ENCODE measurements at regions not wholly inside any gene's neighbourhood (a gene's known extent, or its start where the extent isn't known, plus 50 kb on each side); places are given as distances from the start of the nearest gene placed in this dataset.

DNA sequence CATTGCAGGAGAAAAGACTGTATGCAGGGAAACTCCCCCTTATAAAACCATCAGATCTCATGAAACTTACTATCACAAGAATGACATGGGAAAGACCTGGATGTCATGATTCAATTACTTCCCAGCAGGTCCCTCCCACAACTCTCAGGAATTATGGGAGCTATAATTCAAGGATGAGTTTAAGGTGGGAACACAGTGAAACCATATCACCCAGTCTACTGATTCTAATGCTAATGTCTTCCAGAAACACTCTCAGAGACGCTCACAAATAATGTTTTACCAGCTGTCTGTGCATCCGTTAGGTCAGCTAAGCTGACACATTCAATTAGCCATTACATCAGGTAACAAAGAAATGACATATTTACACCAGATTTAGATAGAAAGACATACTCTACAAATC, 637.9 kb downstream of the NLGN4Y start:
- H3K27ac Mint-ChIP-seq = no peak overlapping the region
- no peaks in the 10 kb centered on the region for H3K27me3 Mint-ChIP-seq

DNA sequence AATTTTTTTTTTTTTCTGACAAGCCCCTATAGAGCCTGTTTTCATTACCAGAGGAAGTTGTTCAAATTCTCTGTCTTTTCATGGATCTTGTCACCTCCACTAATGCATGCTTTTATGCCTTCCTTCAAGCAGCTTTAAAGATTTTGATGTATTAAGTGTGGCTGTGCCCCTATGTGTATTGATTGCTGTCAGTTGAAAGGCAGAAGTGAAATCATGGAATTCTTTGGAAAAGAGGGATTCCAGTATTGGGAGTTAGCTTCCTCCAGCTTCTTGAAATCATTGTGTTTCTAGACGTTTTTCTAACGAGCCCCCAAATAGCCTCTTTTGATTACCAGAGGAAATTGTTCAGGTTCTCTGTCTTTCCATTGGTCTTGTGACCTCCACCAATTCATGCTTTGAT, 655.6 kb downstream of the NLGN4Y start:
- H3K4me1 Mint-ChIP-seq = no peaks in the 10 kb centered on the region
- no peak overlapping the region for H3K27ac Mint-ChIP-seq
- no peaks in the 10 kb centered on the region for H3K9me3 Mint-ChIP-seq
- no peaks in the 10 kb centered on the region for H3K27me3 Mint-ChIP-seq
- DNase-seq = no peak
- H3K36me3 Mint-ChIP-seq = no peaks in the 10 kb centered on the region
- no peak overlapping the region for H3K4me3 Mint-ChIP-seq

More for the DNA sequence above, 637.9 kb downstream of the NLGN4Y start:
- Mint-ChIP-seq H3K36me3 (no peaks in the 10 kb centered on the region), H3K4me1 (no peaks in the 10 kb centered on the region), H3K4me3 (no peak overlapping the region), H3K9me3 (peaks cover 2% of the 10 kb centered on the region)
- no peak for DNase-seq

DNA sequence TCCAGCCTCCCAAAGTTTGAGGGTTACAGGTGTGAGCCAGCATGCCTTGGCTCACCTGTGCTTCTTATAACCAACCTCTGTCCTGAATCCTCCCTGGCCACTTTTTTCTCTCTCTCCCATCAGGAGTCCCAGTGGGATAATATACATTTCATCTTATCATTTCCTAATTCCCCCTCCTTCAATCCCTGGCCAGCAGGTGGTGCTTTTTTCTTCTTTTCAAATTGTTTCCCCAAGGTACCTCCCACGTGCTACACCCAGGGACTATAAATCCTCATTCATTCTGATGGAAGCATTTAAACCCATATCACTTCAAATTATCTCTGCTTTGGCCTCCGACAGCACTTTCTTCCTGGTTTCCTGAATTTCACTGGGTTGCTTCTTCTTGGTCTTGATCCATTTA, 704.7 kb downstream of the NLGN4Y start:
- no peaks in the 10 kb centered on the region for H3K36me3 Mint-ChIP-seq
- H3K4me3 Mint-ChIP-seq = no peak overlapping the region
- H3K9me3 Mint-ChIP-seq = no peaks in the 10 kb centered on the region
- H3K27ac Mint-ChIP-seq = no peak overlapping the region
- H3K27me3 Mint-ChIP-seq = no peaks in the 10 kb centered on the region
- no peak for DNase-seq
- no peaks in the 10 kb centered on the region for H3K4me1 Mint-ChIP-seq

DNA sequence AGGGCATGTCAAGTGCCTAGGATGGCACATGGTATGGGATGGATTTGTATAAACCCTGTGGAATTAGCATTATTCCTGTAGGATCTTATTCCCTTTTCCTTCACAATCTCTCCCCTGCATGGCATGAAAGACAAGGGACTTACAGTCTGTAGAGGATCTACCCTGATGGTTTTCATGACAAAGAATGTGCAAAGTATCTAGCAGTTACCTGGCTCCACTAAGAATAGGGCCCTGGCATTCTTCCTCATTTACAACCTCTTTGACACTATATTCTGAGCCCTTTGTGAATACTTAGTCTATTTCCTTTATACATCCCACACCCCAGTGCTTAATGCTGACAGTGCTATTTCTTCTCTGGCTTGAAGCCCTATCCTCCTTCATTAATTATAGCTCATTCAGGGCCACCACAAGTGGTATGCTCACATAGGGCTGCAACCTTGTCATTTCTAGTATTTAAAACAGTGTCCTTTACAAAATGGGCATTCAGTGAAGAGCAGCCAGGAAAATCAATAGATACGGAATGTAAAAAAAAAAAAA, 715.3 kb downstream of the NLGN4Y start:
- no peak for DNase-seq
- Mint-ChIP-seq H3K4me3 (no peak overlapping the region), H3K9me3 (no peaks in the 10 kb centered on the region), H3K27me3 (no peaks in the 10 kb centered on the region), H3K4me1 (no peaks in the 10 kb centered on the region), H3K27ac (no peak overlapping the region), H3K36me3 (no peaks in the 10 kb centered on the region)

DNA sequence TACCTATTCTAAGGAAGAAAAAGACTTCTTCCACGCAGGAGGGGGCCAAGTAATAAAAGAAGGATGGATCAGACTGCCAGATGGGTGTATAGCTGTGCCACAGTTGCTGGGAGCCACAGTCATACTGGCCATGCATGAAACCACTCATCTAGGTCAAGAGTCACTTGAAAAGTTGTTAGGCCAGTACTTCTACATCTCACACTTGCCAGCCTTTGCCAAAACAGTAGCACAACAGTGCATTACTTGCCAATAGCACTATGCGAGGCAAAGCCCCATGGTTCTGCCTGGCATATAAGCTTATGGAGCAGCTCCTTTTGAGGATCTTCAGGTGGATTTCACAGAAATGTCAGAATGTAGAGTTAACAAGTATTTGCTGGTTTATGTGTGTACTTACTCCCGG, 735.0 kb downstream of the NLGN4Y start:
- H3K36me3 Mint-ChIP-seq = no peaks in the 10 kb centered on the region
- H3K27ac Mint-ChIP-seq = no peak overlapping the region
- no peaks in the 10 kb centered on the region for H3K4me1 Mint-ChIP-seq
- H3K4me3 Mint-ChIP-seq = no peak overlapping the region
- DNase-seq = no peak
- H3K9me3 Mint-ChIP-seq = peaks cover 1% of the 10 kb centered on the region
- no peaks in the 10 kb centered on the region for H3K27me3 Mint-ChIP-seq

DNA sequence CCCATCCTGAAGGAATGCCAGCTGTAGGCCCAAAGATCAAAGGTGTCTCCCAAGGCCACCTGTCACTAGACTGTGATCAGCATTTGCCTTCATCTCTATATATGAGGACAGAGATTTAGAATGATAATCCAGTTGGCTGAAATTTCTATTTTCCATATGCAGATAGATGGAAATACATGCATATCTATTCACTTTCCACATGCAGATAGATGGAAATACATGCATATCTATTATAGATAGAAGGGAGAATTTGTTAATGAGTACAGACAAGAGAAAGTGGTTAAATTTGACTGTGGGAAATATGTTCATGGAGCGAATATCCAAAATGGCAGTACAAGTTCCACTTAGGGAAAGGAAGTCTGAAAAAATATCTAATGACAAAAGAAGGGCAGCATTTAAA, 762.2 kb downstream of the NLGN4Y start:
- no peaks in the 10 kb centered on the region for H3K9me3 Mint-ChIP-seq
- H3K4me3 Mint-ChIP-seq = no peak overlapping the region
- H3K27me3 Mint-ChIP-seq = no peaks in the 10 kb centered on the region
- H3K27ac Mint-ChIP-seq = no peak overlapping the region
- no peaks in the 10 kb centered on the region for H3K4me1 Mint-ChIP-seq
- no peak for DNase-seq
- no peaks in the 10 kb centered on the region for H3K36me3 Mint-ChIP-seq

DNA sequence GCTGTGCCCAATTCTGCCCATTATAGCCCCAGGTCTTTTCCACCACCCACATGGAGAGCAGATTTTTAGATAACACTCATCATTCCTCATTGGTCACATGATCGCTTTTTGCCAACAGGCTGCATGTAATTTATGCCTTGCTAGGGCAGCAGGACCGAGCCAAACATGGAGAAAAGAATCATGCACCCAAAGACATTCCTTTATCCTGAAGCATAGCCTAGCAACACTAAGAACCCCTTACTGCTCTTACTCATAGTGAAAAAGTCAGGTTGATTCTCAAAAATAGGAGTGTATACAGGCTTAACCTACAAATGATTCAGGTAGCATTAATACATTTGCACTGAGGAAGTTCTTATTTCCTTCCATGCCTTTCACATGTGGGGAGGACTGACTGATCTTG, 765.5 kb downstream of the NLGN4Y start:
- Mint-ChIP-seq H3K4me3 (no peak overlapping the region), H3K9me3 (no peaks in the 10 kb centered on the region), H3K4me1 (no peaks in the 10 kb centered on the region), H3K36me3 (no peaks in the 10 kb centered on the region), H3K27ac (no peak overlapping the region), H3K27me3 (no peaks in the 10 kb centered on the region)
- DNase-seq = no peak

DNA sequence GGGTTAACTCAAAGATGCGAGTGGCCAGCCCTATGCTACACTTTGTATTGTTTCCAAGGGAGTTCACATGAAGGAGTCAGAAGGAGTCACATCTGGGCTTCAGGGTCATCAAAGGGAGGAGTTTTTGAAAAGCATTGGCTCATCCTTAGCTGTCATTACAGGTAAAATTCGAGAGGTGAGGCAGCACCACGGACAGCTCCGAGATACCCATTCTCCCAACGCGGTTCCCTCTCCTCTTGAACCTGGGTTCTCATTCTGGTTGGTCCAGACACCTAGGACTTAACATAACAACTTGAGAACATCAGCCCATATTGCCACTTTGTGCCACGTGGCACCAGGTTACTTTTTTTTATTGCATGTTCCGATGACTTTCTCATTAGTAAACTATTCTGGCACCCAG, 768.6 kb downstream of the NLGN4Y start:
- no peak for DNase-seq
- no peaks in the 10 kb centered on the region for H3K27me3 Mint-ChIP-seq

DNA sequence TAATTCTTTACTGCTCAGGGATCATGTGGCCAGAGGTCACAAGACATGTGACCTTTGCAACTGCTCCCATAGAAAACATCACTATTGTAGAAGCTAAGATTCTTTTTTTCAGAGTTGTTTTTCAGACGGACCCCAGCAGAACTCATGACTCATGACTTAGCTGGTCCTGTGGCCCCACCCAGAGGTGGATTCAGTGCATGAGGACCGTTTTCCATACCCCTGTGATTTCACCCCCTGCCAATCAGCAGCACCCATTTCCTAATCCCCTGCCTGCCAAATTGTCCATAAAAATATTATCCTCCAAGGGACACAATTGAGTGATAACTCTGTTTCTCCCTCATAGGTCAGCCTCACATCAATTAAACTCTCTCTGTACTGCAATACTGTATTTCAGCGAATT, 777.5 kb downstream of the NLGN4Y start:
- H3K9me3 Mint-ChIP-seq = no peaks in the 10 kb centered on the region
- no peak overlapping the region for H3K27ac Mint-ChIP-seq
- no peak overlapping the region for H3K4me3 Mint-ChIP-seq
- DNase-seq = no peak
- no peaks in the 10 kb centered on the region for H3K27me3 Mint-ChIP-seq
- H3K36me3 Mint-ChIP-seq = no peaks in the 10 kb centered on the region
- H3K4me1 Mint-ChIP-seq = no peaks in the 10 kb centered on the region

More for the DNA sequence above, 768.6 kb downstream of the NLGN4Y start:
- Mint-ChIP-seq H3K36me3 (no peaks in the 10 kb centered on the region), H3K4me1 (no peaks in the 10 kb centered on the region), H3K27ac (no peak overlapping the region), H3K4me3 (no peak overlapping the region), H3K9me3 (no peaks in the 10 kb centered on the region)

DNA sequence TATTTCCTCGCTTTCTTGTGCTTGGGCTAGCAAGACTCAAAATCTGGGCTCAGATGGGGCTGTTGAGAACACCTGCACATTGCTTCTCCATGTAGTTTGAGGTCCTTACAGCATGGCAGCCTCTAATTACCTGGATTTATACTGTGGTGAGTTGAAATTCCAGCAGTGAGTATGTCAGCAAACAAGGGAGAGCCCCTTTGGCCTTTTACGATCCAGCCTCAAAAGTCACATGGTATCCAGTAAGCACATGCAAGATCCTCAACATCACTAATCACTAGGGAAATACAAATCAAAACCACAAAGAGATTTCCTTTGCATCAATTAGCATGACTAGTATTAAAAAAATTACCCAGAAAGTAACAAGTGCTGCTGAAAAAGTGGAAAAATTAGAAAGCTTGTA, 787.8 kb downstream of the NLGN4Y start:
- peaks cover 2% of the 10 kb centered on the region for H3K9me3 Mint-ChIP-seq
- H3K36me3 Mint-ChIP-seq = no peaks in the 10 kb centered on the region
- H3K4me1 Mint-ChIP-seq = no peaks in the 10 kb centered on the region
- no peak overlapping the region for H3K27ac Mint-ChIP-seq
- no peak for DNase-seq
- no peak overlapping the region for H3K4me3 Mint-ChIP-seq
- no peaks in the 10 kb centered on the region for H3K27me3 Mint-ChIP-seq

DNA sequence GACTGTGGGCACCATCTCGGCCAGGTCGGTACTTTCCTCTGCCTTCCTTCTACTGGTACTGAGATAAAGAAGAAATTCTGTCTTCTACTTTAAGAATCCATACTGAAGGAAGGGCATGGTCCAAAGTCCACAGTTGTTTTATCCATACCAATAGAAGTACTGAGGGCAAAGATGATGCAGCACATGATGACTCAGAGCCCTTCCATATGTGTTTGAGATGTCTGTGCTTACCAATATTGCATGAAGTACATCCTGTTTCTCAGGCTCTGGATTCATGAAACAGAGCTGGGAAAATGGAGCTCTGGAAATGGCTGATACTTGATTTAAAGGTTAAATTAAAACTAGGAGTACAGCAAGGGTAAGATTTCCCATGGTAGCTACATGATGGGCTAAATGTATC, 799.9 kb downstream of the NLGN4Y start:
- H3K4me1 Mint-ChIP-seq = no peaks in the 10 kb centered on the region
- H3K4me3 Mint-ChIP-seq = no peak overlapping the region
- no peaks in the 10 kb centered on the region for H3K9me3 Mint-ChIP-seq
- no peaks in the 10 kb centered on the region for H3K27me3 Mint-ChIP-seq
- H3K27ac Mint-ChIP-seq = no peak overlapping the region
- no peaks in the 10 kb centered on the region for H3K36me3 Mint-ChIP-seq
- DNase-seq = no peak

DNA sequence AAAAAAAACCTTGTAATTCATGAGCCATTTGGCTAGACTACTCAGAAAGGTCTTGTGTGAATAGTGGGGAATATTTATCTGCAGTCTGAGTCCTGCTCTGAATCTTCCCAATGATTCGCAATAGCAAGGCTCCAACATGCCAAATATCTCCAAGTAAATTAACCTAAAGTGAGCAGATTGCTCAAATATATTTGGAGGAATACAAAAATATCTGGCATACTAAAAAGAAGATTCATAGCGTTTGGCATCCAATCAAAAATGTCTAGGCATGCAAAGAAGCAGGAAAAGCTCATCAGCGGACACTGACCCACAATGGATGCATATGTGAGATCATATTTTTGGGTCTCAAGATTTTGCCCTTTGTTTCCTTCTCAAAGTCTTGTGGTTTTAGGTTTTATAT, 800.9 kb downstream of the NLGN4Y start:
- H3K9me3 Mint-ChIP-seq = no peaks in the 10 kb centered on the region
- no peaks in the 10 kb centered on the region for H3K36me3 Mint-ChIP-seq
- no peaks in the 10 kb centered on the region for H3K27me3 Mint-ChIP-seq

DNA sequence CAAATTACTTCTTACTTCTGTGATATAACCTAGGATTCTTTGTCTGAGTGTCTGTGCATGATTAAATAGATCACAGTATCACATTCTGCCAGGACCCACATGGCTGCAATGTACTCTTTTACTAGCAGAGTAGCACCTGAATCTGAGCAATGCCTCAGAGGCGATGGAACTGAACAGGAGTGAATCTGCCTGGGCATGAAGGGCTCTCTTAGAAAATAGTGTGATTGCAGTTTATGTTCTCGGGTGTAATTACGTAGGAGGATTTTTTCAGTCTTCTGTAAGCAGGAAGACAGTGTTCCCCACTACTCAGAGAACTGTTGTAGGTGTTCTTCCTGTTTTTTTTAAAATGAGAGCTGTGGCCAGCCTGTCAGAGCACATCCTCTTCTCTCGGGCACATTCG, 802.3 kb downstream of the NLGN4Y start:
- no peak overlapping the region for H3K4me3 Mint-ChIP-seq
- no peak for DNase-seq
- H3K27me3 Mint-ChIP-seq = no peaks in the 10 kb centered on the region
- H3K4me1 Mint-ChIP-seq = no peaks in the 10 kb centered on the region
- H3K27ac Mint-ChIP-seq = no peak overlapping the region
- no peaks in the 10 kb centered on the region for H3K9me3 Mint-ChIP-seq
- no peaks in the 10 kb centered on the region for H3K36me3 Mint-ChIP-seq

More for the DNA sequence above, 800.9 kb downstream of the NLGN4Y start:
- no peak for DNase-seq
- no peaks in the 10 kb centered on the region for H3K4me1 Mint-ChIP-seq
- H3K27ac Mint-ChIP-seq = no peak overlapping the region
- no peak overlapping the region for H3K4me3 Mint-ChIP-seq

DNA sequence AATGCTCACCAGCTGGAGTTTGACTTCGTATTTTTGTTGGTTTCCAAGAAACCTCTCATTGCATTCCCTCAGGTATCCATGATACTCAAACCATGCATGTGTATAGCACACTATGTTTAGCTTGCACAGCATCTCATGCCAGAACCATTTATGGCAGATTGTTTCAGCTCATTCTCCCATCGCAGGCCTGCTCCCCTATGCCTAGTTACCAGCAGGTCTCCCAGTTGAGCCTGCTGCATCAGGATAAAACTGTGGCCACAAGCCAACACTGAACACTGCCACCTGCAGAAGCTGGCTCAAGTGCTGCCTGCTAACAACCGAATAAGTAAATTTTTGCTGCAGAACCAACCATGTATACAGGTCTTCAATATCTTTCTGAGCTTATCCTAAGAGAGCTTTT, 804.5 kb downstream of the NLGN4Y start:
- no peak for DNase-seq
- H3K9me3 Mint-ChIP-seq = no peaks in the 10 kb centered on the region
- H3K27me3 Mint-ChIP-seq = no peaks in the 10 kb centered on the region
- no peak overlapping the region for H3K27ac Mint-ChIP-seq
- no peaks in the 10 kb centered on the region for H3K36me3 Mint-ChIP-seq
- H3K4me3 Mint-ChIP-seq = no peak overlapping the region
- no peaks in the 10 kb centered on the region for H3K4me1 Mint-ChIP-seq

DNA sequence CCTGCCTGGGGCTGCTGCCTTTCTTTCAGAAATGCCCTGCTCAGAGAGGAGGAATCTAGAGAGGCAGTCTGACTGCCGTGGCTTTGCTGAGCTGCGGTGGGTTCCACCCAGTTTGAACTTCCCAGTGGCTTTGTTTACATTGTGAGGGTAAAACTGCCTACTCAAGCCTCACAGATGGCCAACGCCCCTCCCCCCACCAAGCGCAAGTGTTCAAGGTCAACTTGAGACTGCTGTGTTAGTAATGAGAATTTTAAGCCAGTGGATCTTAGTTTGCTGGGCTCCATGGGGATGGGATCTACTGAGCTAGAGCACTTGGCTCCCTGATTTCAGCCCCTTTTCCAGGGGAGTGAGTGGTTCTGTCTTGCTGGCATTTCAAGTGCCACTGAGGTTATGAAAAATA, 819.2 kb downstream of the NLGN4Y start:
- Mint-ChIP-seq H3K9me3 (peaks cover 3% of the 10 kb centered on the region), H3K36me3 (peaks cover 1% of the 10 kb centered on the region), H3K27me3 (no peaks in the 10 kb centered on the region), H3K4me1 (no peaks in the 10 kb centered on the region), H3K4me3 (no peak overlapping the region), H3K27ac (no peak overlapping the region)
- DNase-seq = no peak

DNA sequence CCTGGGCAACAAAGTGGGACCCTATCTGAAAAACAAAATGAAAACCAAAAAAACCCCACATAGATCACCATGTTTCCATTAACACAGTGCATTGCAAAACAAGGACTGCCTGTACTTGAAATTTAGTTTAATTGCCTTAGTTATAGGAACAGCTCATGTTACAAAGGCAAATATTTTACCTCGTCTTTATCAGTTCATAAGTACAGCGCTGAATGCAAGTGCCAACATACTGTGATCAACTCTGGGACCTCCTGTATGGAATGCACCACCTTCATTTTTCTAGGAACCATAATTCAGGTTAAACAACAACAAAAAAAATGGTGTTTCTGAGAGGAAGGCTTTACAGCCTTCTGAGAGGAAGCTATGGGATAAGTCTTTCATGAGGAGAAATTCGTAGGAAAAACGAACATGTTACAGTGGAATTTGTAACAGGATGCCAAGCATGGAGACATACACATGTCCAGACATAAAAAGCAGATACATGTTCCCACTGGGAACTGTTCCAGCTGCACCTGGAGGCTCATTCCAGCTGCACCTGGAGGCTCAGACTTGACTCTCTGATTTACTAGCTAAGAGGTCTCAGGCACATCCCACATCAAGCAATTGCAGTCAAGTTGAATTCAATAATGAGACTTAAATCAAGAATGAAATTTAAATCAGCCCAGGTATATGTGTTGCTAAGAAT, 821.3 kb downstream of the NLGN4Y start:
- Mint-ChIP-seq H3K36me3 (peaks cover 1% of the 10 kb centered on the region), H3K27ac (no peak overlapping the region), H3K9me3 (peaks cover 2% of the 10 kb centered on the region), H3K4me1 (no peaks in the 10 kb centered on the region), H3K27me3 (no peaks in the 10 kb centered on the region), H3K4me3 (no peak overlapping the region)
- no peak for DNase-seq
